M059J (cell line): ENCODE measurements at regions not wholly inside any gene's neighbourhood (a gene's known extent, or its start where the extent isn't known, plus 50 kb on each side); places are given as distances from the start of the nearest gene placed in this dataset.

Experiments used
- DNase-seq: peaks from one replicate; pipeline ENCODE4 v3.0.0-alpha.2; 2012; ENCODE audit warnings: low read depth

DNA sequence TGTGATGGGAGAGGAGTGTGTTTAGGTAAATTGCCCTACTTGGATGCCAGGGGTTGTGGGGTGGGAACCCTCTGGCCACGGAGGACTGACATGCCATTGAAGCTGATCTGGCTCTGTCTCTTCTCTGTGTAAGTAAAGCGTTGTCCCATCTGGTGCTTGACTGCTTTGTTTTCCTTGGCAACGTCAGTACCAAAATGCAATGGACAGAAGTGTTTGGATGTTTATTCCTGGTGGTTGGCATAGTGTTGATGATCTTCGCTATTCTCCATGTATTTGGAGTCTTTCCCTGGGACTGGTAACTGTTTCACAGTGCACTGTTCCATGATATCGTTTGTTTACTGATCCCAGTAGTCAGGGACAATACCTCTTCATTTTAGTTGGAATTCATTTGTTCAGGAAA, 130.5 kb upstream of the MCTP2 start:
- no peak for DNase-seq

- no peak for DNase-seq
These were observed 131.8 kb upstream of the MCTP2 start for GRCh38 chr15:94099574-94099960.

- DNase-seq: no peak
These were observed 132.3 kb upstream of the MCTP2 start for GRCh38 chr15:94098921-94099573.

DNA sequence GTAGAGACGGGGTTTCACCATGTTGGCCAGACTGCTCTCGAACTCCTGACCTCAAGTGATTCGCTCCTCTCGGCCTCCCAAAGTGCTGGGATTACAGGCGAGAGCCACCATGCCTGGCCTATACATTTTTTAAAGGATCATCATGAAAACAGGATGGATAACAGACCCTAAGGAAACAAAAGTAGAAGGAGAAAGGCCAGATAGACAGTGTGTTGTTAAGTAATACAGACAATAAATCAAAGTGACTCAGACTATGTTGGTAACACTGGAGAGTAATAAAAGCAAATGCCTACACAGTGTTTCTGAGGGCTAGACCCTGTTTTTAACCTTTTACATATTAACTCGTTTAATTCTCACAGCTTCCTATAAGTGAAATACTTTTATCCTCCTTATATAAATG, 133.8 kb upstream of the MCTP2 start:
- no peak for DNase-seq

DNA sequence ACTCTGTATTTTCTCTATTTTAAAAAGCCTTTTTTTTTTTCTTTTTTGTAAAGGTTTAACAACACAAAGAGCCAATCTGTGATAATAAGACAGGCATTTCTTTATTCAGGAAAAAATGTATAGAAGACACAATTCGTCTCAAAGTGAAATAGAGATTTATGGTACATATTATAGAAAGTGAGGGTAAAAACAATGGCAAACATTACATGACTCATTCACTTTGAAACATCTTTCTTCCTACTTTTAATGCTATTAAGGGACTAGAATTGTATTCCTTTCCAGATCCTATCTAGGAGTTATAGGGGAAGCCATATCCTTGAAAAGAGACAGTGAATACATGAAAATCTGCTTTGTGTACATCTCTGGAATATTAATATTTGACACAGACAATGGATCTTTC, 137.1 kb upstream of the MCTP2 start:
- no peak for DNase-seq

DNA sequence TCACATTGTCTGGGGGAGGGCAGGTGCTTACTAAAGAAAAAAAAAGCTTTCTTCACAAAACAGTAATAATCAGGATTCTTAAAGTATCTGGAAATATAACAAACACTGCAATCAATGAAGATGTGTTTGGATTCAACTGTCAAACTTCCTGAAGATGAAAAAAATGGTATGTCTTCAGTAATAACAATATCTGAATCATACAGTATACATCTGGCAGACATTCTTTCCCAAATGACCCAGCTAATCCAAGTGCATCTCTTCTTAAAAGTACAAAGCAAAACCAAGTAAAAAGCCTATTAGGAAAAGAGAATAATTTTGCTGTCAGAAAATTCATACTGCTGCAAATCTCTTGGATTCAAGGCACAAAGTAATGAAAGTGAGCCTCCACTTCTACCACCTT, 145.0 kb upstream of the MCTP2 start:
- no peak for DNase-seq

GRCh38 chr15:94083467-94084052, 147.8 kb upstream of the MCTP2 start:
- peak; percentile 74 for DNase-seq

DNA sequence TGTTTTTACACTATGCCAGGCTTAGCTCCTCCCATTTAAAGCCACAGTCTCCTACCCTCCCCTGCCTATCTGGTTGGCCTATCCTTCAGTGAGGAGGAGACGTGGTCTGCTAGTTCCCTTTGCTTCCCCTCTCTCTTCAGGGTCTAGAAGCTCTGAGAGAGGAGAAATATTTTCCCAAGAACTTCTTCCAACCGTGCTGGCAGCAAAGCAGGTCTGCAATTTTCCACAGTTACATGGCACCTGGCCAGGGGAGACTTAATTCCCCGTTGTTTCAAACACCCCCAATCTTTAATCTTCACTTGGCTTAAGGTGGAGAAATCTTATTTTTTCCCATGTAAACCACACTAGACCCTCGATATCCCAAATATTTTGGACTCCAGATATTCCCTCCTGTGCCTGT, 149.5 kb upstream of the MCTP2 start:
- no peak for DNase-seq

DNA sequence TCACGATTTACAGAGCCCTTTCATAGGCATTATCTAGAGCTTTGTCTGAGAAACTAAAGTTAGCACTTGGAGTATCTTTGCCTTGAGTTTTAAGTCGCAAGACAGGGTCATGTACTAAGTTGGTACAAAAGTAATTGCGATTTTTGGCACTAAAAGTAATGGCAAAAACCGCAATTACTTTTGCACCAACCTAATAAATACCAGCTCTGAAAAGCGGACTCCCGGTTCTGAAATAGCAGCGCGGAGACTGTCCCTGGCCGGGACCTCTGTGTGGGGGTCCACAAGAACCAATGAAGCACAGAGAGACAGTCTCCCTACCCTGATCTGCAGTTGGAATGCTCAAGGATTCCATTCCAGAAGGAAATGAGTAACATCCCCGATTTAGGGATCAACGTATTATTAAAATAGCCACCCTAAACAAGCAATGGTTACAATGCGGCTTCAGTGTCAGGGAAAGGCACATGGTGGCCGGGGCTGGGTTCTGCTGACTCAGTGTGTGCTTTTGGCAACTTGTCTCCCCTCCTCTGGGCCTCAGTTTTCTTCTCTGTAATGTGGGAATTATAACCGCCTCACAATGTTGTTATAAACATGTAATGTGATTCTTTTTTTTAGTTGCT, 150.3 kb upstream of the MCTP2 start:
- DNase-seq: no peak

- peak; percentile 77 for DNase-seq
These were observed 150.9 kb upstream of the MCTP2 start for GRCh38 chr15:94080416-94080815.

GRCh38 chr15:94079968-94080367, 151.4 kb upstream of the MCTP2 start:
- no peak for DNase-seq

- no peak for DNase-seq
These were observed 151.9 kb upstream of the MCTP2 start for GRCh38 chr15:94079459-94079858.

- no peak for DNase-seq
These were observed 153.4 kb upstream of the MCTP2 start for GRCh38 chr15:94077938-94078337.

- DNase-seq: no peak
These were observed 156.0 kb upstream of the MCTP2 start for GRCh38 chr15:94075349-94075748.

DNA sequence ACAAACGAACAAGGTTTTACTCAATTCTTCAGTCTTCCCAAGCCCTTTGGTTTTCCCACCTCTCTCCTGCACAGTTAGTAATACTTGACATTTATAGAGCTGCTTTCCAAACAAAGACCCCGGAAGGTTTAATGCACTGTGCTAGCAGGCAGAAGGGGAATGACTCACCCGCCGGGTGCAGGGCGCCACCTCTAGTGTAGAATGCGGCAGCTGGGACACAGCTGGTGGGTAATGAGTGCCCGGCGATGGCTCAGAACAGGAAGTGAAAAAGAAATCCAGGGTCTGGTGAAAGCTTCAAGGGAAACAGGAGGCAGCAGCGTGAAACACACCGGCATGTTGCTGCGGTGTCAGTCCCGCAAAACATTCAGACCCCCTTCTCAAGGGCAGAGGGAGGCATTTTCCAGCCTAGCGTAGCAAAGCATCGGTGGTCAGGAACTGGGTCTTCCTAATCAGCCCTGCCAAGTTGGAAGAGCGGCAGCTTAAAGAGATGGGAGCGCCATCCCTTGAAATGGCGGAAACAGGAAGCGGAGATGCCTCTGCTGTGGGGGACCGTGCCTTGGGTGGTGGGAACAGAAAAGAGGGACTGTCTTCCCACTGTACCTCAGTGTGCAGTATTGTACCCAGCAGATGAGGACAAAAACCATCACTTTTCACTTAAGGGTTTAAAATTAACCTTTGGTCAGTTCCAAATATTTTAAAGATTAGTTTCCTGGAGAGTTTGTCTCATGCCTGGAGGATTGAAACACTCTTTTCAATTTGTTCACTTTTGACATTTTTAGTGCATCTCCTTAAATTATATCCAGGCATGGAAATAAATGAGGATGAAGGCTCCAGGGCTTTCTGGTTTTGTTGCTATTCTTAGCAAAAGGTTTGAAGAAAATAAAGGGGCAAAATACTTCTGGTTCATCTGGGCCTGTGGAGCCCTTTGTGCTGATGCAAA, 160.7 kb upstream of the MCTP2 start:
- peak; percentile 60 for DNase-seq

GRCh38 chr15:94069844-94070243, 161.5 kb upstream of the MCTP2 start:
- no peak for DNase-seq

DNA sequence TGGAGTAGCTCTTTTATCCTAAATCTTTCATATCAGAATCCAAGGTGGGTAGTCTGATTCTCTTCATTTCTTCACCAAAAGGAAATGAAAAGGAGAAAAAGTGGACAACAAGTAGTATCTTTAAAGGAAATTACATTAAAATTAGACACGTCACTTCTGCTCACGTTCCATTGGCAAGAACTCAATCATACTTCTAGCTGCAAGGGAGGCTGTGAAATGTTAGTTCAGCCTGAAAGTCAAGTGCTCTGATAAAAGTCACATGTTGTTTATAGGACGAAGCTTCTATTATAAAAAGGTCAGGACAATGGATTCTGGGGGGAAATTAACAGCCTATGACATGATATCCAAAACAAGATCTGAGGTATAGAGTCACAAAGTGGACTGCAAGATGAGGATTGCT, 164.6 kb upstream of the MCTP2 start:
- DNase-seq: no peak

- DNase-seq: no peak
These were observed 165.3 kb upstream of the MCTP2 start for GRCh38 chr15:94066046-94066445.

- DNase-seq: no peak
These were observed 166.6 kb upstream of the MCTP2 start for GRCh38 chr15:94064676-94065313.

DNA sequence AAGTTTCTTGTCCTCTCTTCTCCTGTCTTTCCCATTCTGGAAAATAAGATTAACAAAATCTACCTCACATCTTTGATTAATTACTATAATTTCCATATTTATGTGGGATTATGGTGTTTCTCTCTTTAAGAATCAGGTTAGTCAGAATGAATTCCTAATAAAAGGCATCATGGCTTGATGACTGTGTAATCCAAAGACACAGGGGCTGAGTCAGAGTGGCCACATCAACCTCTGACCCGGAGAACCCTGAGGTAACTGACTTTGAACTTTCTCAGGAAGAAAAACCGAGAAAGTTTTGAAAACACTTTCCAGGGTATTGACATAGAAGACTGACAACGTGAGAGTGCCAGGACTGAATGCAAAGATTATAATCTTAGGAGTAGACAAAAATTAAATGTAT, 170.3 kb upstream of the MCTP2 start:
- DNase-seq: peak; percentile 33

DNA sequence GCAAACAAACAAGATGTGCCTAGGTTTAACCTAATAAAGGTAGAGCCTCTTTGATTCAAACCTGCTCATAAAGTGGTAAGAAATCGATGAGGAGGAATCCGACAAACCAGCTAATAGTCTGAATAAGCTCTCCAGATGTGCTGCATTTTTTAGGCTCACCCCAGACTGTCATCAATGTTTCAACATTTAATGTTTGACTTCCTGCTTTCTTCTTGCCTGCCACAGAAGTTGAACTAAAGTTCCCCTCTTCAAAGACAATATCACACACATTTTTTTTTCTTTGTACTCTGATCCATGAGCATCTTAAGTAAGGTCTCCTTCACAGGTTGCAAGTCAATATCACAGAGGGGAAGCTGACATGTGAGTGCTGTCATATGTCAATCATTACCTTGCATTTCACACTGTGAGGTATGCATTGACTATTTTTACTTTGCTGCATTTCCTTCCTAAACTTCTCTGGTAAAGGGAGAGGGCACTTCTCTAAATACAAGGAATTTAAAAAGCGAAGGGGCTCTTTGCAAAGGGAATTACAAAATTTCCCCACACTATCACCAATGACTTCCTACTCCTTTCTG, 172.3 kb upstream of the MCTP2 start:
- DNase-seq: no peak

- no peak for DNase-seq
These were observed 174.1 kb upstream of the MCTP2 start for GRCh38 chr15:94057305-94057704.
